GM10248 (cell line): ENCODE measurements at regions not wholly inside any gene's neighbourhood (a gene's known extent, or its start where the extent isn't known, plus 50 kb on each side); places are given as distances from the start of the nearest gene placed in this dataset.

ENCODE experiments used
- CTCF ChIA-PET: fragments of 300-600 bp; sonication (Branson Sonifier 250); formaldehyde crosslinking; extraction: SDS; loops from one replicate; lab custom pipeline; 2021; ENCODE audit warnings: antibody characterized with exemption; lab: Yijun Ruan, JAX
- POLR2A ChIA-PET: fragments of 350-650 bp; sonication (Branson Sonifier 250); formaldehyde crosslinking; extraction: SDS; loops from one replicate; lab custom pipeline; 2020; ENCODE audit warnings: antibody characterized with exemption; lab: Yijun Ruan, JAX
- DNase-seq: peaks from one replicate; pipeline ENCODE4 v3.0.0; 2012; ENCODE audit errors: extremely low spot score
- CTCF ChIP-seq: IDR thresholded peaks from 2 replicates; pipeline ENCODE4 v1.5.1; 2012; ENCODE audit warnings: mild to moderate bottlenecking, low read depth; ENCODE audit errors: extremely low read depth, missing control alignments, control extremely low read depth

GRCh38 chr4:74543231-74543781 is 98.4 kb downstream of the AREG start:
- ChIA-PET POLR2A (no interaction called here), CTCF (interaction anchor here (1.5 to 3.4 kb wide), 2 partner anchors 8 to 11 kb away, joined by 4 to 19 read pairs; no protein-coding TSS in a partner anchor)
- no peak for TF ChIP-seq CTCF
- DNase-seq = peak; percentile 8

GRCh38 chr4:74543983-74544382 is 99.0 kb downstream of the AREG start:
- POLR2A ChIA-PET = no interaction called here
- no peak for DNase-seq
- no peak for TF ChIP-seq CTCF
- CTCF ChIA-PET = interaction anchor here (1.2 to 3.4 kb wide), 4 partner anchors 9 to 88 kb away, joined by 3 to 19 read pairs (median 4); no protein-coding TSS in a partner anchor

- no peak for DNase-seq
- ChIA-PET POLR2A (no interaction called here), CTCF (interaction anchor here (1.2 to 3.4 kb wide), 4 partner anchors 9 to 87 kb away, joined by 3 to 19 read pairs (median 4); no protein-coding TSS in a partner anchor)
- TF ChIP-seq CTCF = no peak
These were observed 99.9 kb downstream of the AREG start for GRCh38 chr4:74544655-74545361.

- CTCF ChIA-PET = interaction anchor here (1.4 kb wide), 1 partner anchor 86 kb away, joined by 3 read pairs; no protein-coding TSS in a partner anchor
- no peak for TF ChIP-seq CTCF
These were observed 100.5 kb downstream of the AREG start for GRCh38 chr4:74545448-74545847.

GRCh38 chr4:74546057-74546456 is 101.1 kb downstream of the AREG start:
- no peak for TF ChIP-seq CTCF
- no peak for DNase-seq
- POLR2A ChIA-PET = no interaction called here
- CTCF ChIA-PET = no interaction called here

More at GRCh38 chr4:74545448-74545847, 100.5 kb downstream of the AREG start:
- no peak for DNase-seq
- POLR2A ChIA-PET = no interaction called here

GRCh38 chr4:74547042-74547441 is 102.1 kb downstream of the AREG start:
- DNase-seq = no peak
- TF ChIP-seq CTCF = no peak
- ChIA-PET POLR2A (no interaction called here), CTCF (interaction anchor here (1.2 kb wide), 1 partner anchor 15 kb away, joined by 3 read pairs; no protein-coding TSS in a partner anchor)
